Cardiac muscle cell (in vitro differentiated cells and primary cell): ENCODE measurements at regions not wholly inside any gene's neighbourhood (a gene's known extent, or its start where the extent isn't known, plus 50 kb on each side); places are given as distances from the start of the nearest gene placed in this dataset.

Source experiments
- DNase-seq, 2 donors: peaks; one replicate each; pipeline versions ENCODE4 v3.0.0 to v3.0.0-alpha.2; 2010 to 2017; ENCODE audit warnings: low read depth in 1 of 2, low spot score in 1 of 2
- H3K27ac ChIP-seq: fragments of 200-600 bp; sonication (generic); 2 replicates; pipeline ENCODE4 v1.5.1; 2016
- H3K27me3 ChIP-seq: fragments of 200-600 bp; sonication (generic); 2 replicates; pipeline ENCODE4 v1.6.0; 2016; ENCODE audit warnings: control low read depth
- H3K36me3 ChIP-seq: fragments of 200-600 bp; sonication (generic); 2 replicates; pipeline ENCODE4 v1.5.1; 2016; ENCODE audit warnings: control low read depth
- H3K4me1 ChIP-seq: fragments of 200-600 bp; sonication (generic); 2 replicates; pipeline ENCODE4 v1.8.1; 2017; ENCODE audit warnings: low read depth, mild to moderate bottlenecking, mixed run types
- H3K4me3 ChIP-seq: fragments of 200-600 bp; sonication (generic); 2 replicates; pipeline ENCODE4 v1.5.1; 2016; ENCODE audit warnings: mild to moderate bottlenecking
- H3K9me3 ChIP-seq: fragments of 200-600 bp; sonication (generic); 2 replicates; pipeline ENCODE4 v1.5.1; 2017; ENCODE audit warnings: low read depth, mild to moderate bottlenecking, control low read depth
- TF ChIP-seq, protein P1 (sequence below): IDR thresholded peaks from 2 replicates; pipeline ENCODE4 v1.5.1; 2012; ENCODE audit warnings: low read depth, mild to moderate bottlenecking, low read length

DNA sequence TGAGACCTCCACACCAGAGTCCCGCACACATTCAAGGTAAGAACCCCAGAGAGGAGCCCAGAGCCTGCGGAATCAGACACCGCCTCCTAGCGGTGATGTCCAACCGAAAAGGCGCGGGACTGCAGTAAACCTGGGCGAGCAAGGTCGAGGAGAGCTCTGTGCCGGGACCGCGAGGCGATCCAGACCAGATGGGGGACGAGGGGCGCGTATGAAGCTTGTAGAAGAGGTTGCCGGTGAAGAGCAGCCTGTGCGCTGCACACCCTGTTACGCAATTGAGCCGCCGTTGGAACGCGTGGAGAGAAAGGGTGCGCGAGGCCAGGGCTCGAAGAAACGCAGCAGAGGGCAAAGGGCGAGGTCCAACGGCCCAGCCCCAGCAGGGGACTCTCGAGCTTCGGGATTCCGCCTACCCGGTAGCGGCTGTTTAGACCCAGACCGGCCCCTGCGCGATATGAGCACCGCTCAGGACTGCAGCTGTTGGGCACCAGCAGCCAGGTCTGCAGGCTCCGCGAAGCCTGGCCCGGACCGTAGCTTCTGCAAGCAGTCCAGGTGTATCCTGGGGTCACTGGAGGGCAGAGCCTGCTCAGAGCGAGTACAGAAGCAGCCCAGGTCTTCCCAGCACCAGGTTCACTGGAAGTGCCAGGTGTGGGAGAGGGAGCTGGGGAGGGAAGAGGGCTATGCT lies 65.9 kb upstream of the ZNF599 start:
- H3K27ac ChIP-seq, result no peak overlapping the region
- DNase-seq, result peak; percentile 28 to 55
- no peaks in the 10 kb centered on the region for H3K9me3 ChIP-seq
- TF ChIP-seq, protein P1, sequence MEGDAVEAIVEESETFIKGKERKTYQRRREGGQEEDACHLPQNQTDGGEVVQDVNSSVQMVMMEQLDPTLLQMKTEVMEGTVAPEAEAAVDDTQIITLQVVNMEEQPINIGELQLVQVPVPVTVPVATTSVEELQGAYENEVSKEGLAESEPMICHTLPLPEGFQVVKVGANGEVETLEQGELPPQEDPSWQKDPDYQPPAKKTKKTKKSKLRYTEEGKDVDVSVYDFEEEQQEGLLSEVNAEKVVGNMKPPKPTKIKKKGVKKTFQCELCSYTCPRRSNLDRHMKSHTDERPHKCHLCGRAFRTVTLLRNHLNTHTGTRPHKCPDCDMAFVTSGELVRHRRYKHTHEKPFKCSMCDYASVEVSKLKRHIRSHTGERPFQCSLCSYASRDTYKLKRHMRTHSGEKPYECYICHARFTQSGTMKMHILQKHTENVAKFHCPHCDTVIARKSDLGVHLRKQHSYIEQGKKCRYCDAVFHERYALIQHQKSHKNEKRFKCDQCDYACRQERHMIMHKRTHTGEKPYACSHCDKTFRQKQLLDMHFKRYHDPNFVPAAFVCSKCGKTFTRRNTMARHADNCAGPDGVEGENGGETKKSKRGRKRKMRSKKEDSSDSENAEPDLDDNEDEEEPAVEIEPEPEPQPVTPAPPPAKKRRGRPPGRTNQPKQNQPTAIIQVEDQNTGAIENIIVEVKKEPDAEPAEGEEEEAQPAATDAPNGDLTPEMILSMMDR, result peak; percentile 48
- H3K4me1 ChIP-seq, result no peaks in the 10 kb centered on the region
- H3K36me3 ChIP-seq, result no peaks in the 10 kb centered on the region
- H3K27me3 ChIP-seq, result peaks cover 17% of the 10 kb centered on the region
- no peak overlapping the region for H3K4me3 ChIP-seq

DNA sequence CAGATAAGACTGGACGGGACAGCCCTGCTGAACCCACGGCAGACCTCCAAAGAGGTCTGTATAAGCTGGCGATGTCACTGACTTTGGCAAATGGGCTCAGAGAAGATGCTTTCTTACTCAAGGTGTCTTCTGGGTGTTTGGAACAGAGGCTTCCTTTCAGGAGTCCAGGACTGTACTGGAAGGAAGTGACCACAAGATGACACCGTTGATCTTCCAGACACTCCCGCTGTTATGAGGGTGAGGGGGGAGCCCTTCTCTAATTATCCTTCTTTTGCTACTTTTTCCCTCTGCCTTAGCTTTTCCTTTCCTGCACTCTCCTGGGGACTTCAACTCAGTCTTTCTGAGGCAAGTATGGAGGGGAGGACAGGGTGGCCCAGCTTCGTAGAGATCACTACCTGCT lies 65.2 kb upstream of the ZNF599 start:
- H3K4me1 ChIP-seq, result no peaks in the 10 kb centered on the region
- H3K27me3 ChIP-seq, result peaks cover 17% of the 10 kb centered on the region
- H3K27ac ChIP-seq, result no peak overlapping the region
- H3K4me3 ChIP-seq, result no peak overlapping the region
- DNase-seq, result peak; percentile 25 to 40
- H3K36me3 ChIP-seq, result no peaks in the 10 kb centered on the region
- H3K9me3 ChIP-seq, result no peaks in the 10 kb centered on the region
- TF ChIP-seq, protein P1, result no peak

GRCh38 chr19:34837262-34837661 lies 64.2 kb upstream of the ZNF599 start:
- TF ChIP-seq, protein P1, result no peak
- Histone ChIP-seq H3K36me3 (no peaks in the 10 kb centered on the region), H3K9me3 (no peaks in the 10 kb centered on the region), H3K27ac (no peak overlapping the region), H3K27me3 (peaks cover 17% of the 10 kb centered on the region), H3K4me1 (no peaks in the 10 kb centered on the region), H3K4me3 (no peak overlapping the region)
- DNase-seq, result peak in 1 of 2 donors; percentile 33

GRCh38 chr19:34835631-34836351 lies 62.8 kb upstream of the ZNF599 start:
- Histone ChIP-seq H3K9me3 (no peaks in the 10 kb centered on the region), H3K36me3 (no peaks in the 10 kb centered on the region), H3K27me3 (peaks cover 17% of the 10 kb centered on the region), H3K4me3 (no peak overlapping the region), H3K4me1 (no peaks in the 10 kb centered on the region), H3K27ac (no peak overlapping the region)
- TF ChIP-seq, protein P1, result no peak
- DNase-seq, result no peak

DNA sequence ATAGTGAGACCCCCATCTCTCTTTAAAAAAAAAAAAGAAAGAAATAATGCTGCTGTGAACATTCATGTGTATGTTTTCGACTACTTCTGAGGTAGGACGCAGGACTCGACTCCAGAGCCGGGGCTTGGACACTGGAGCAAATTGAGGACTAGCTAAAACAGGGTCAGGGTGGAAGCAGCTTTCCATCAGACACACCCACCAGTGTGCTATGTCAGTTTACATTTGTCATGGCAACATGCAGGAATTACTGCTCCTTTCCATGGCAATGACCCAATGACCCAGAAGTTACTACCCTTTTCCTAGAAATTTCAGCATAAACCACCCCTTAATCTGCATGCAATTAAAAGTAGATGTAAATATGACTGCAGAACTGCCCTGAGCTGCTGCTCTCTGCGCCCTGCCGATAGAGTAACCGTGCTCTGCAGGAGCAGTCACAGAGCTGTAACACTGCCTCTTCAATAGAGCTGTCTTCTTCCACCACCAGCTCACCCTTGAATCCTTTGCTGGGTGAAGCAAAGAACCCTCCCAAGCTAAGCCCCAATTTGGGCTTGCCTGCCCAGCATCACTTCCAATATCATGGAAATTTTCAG lies 61.6 kb upstream of the ZNF599 start:
- DNase-seq, result no peak
- no peaks in the 10 kb centered on the region for H3K4me1 ChIP-seq
- no peaks in the 10 kb centered on the region for H3K9me3 ChIP-seq
- H3K27ac ChIP-seq, result no peak overlapping the region
- H3K4me3 ChIP-seq, result no peak overlapping the region
- no peaks in the 10 kb centered on the region for H3K36me3 ChIP-seq
- peaks cover 12% of the 10 kb centered on the region for H3K27me3 ChIP-seq
- TF ChIP-seq, protein P1, result no peak
